ENCODE measurements at regions not wholly inside any gene's neighbourhood (a gene's known extent, or its start where the extent isn't known, plus 50 kb on each side); places are given as distances from the start of the nearest gene placed in this dataset.

DNA sequence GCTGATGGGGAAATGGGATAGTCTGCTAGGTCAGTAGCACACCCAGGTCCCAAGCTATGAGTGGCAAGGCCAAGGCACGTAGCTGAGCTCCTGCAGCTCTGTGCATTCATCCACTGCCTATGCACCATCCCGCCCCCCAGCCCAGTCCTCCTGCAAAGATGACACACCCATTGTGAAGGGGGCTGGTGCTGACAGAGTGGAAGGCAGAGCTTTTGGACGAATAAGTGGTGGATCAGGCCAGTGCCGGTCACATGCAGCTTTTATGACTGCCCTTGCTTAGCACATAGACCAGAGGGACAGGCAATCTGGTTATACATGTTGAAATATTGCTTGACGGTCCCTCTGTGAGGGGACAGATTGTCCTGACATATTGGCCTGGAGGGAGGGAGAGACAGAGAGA is 494.3 kb downstream of the PTPRU start:
- DNase-seq (no peak), ATAC-seq (no peak)
- no peak overlapping the region for H3K4me3 ChIP-seq
- H3K36me3 ChIP-seq = no peaks in the 10 kb centered on the region
- intact Hi-C loops (cut with DNase I) = no loop called here
- TF ChIP-seq, protein P1, sequence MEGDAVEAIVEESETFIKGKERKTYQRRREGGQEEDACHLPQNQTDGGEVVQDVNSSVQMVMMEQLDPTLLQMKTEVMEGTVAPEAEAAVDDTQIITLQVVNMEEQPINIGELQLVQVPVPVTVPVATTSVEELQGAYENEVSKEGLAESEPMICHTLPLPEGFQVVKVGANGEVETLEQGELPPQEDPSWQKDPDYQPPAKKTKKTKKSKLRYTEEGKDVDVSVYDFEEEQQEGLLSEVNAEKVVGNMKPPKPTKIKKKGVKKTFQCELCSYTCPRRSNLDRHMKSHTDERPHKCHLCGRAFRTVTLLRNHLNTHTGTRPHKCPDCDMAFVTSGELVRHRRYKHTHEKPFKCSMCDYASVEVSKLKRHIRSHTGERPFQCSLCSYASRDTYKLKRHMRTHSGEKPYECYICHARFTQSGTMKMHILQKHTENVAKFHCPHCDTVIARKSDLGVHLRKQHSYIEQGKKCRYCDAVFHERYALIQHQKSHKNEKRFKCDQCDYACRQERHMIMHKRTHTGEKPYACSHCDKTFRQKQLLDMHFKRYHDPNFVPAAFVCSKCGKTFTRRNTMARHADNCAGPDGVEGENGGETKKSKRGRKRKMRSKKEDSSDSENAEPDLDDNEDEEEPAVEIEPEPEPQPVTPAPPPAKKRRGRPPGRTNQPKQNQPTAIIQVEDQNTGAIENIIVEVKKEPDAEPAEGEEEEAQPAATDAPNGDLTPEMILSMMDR (IDR thresholded peaks at IDR 0.05) = no peak
- H3K4me1 ChIP-seq = peaks cover 0 to 13% (median 0%) of the 10 kb centered on the region in 9 donors
- 67 to 69% methylated on average over 5 of the region's 5 CpGs for WGBS, 2 donors
- no peaks in the 10 kb centered on the region for H3K9me3 ChIP-seq
- no peak overlapping the region for H3K27ac ChIP-seq
- peaks cover 0 to 24% (median 6%) of the 10 kb centered on the region in 7 donors for H3K27me3 ChIP-seq

DNA sequence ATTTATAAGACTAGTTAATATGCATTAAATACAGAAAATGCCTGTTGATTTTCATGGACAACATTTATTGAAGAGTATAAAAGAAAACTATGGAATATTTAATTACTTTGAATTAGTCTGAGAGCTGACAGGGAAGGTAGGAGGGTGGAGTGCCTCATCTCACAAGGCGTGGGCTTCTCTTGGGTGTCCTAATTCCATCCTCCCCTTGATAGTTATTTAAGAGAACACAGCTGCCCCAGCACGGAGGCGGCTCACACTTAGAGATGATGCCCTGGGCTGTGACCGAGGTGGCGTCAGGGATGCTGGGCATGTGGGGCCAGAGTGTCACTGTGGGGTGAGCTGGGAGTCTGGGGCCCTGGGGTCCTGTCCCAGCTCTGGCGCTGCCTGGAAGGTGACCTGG is 493.0 kb downstream of the PTPRU start:
- H3K36me3 ChIP-seq = no peaks in the 10 kb centered on the region
- H3K4me1 ChIP-seq = peaks cover 0 to 13% (median 0%) of the 10 kb centered on the region in 9 donors
- no peak overlapping the region for H3K4me3 ChIP-seq
- H3K27ac ChIP-seq = no peak overlapping the region
- intact Hi-C loops (cut with DNase I) = no loop called here
- WGBS, 2 donors = 83 to 88% methylated on average over 6 of the region's 6 CpGs
- ATAC-seq (no peak), DNase-seq (no peak)
- H3K27me3 ChIP-seq = peaks cover 0 to 23% (median 7%) of the 10 kb centered on the region in 7 donors
- TF ChIP-seq, protein P1 (IDR thresholded peaks at IDR 0.05) = no peak
- H3K9me3 ChIP-seq = no peaks in the 10 kb centered on the region

DNA sequence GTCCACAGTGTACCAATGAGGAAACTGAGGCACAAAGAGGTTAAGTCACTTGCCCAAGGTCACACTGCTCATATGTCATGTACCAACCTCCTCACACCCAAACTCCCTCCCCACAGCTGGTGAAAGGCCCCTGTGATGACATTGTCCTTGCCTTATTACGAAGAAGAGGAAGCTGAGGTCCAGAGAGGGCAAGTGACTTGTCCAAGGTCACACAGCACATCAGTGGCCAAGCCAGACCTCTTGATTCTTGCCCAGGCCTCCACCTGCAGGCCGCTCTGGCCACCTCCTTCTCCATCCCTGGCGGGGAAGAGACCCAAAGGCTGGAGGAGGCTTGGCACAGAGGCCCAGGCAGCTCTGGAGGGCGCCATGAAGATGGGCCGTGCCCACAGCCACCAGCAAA is 492.4 kb downstream of the PTPRU start:
- H3K36me3 ChIP-seq = no peaks in the 10 kb centered on the region
- ATAC-seq (no peak), DNase-seq (no peak)
- H3K4me3 ChIP-seq = no peak overlapping the region
- TF ChIP-seq, protein P1 (IDR thresholded peaks at IDR 0.05) = no peak
- no peaks in the 10 kb centered on the region for H3K9me3 ChIP-seq
- 79 to 82% methylated on average over 5 of the region's 5 CpGs for WGBS, 2 donors
- intact Hi-C loops (cut with DNase I) = no loop called here
- H3K27ac ChIP-seq = no peak overlapping the region
- peaks cover 0 to 13% (median 0%) of the 10 kb centered on the region in 9 donors for H3K4me1 ChIP-seq
- peaks cover 0 to 20% (median 7%) of the 10 kb centered on the region in 7 donors for H3K27me3 ChIP-seq

DNA sequence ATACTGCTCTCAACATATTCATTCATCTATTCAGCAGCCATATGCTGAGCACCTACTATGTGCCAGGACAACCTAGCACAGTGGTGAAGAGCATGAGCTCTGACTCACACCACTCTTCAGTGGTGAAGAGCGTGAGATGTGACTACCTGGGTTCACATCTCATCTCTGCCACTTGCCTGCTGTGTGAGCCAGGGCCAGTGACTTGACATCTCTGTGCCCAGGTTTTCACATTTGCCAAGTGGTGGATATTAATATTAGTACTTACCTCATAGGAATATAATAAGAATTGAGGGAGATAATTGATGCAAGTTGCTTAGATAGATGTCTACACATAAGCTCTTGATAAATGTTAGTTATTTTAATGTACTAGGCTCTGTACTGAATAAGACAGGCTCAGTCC is 488.9 kb downstream of the PTPRU start:
- H3K4me1 ChIP-seq = no peaks in the 10 kb centered on the region
- intact Hi-C loops (cut with DNase I) = no loop called here

More for the DNA sequence above, 488.9 kb downstream of the PTPRU start:
- WGBS, 2 donors = 85 to 89% methylated on average over 1 of the region's 1 CpG
- DNase-seq = no peak
- no peak for ATAC-seq
- Histone ChIP-seq H3K36me3 (no peaks in the 10 kb centered on the region), H3K27ac (no peak overlapping the region), H3K9me3 (peaks cover 0 to 20% (median 12%) of the 10 kb centered on the region in 11 donors), H3K4me3 (no peak overlapping the region), H3K27me3 (peaks cover 0 to 17% (median 3%) of the 10 kb centered on the region in 7 donors)
- TF ChIP-seq, protein P1 (IDR thresholded peaks at IDR 0.05) = no peak

Data from heart right ventricle (tissue), 16 donors.